NCI-H2029 (cell line): ENCODE measurements at regions not wholly inside any gene's neighbourhood (a gene's known extent, or its start where the extent isn't known, plus 50 kb on each side); places are given as distances from the start of the nearest gene placed in this dataset.

ENCODE experiments used
- DNase-seq: peaks from one replicate; lab custom pipeline; 2025; lab: John Stamatoyannopoulos, UW

DNA sequence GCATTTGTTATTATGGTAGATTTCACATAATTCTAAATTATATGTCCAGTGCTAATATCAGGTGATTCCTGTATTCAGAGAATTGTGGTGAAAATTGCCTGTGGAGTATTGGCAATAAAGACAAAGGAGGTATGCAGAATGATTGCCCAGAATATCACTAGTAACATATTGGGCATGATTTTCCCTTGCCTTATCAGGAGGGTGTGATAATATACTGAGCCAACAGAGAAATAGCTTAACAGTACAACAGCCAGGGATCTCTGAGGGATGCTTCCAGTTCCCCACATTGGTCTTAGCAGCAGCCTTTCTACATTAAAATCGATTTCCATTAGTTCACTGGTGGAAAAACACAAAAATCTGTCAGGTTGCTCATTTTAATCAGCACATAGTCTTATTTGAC, 122.9 kb upstream of the COL3A1 start:
- no peak for DNase-seq

DNA sequence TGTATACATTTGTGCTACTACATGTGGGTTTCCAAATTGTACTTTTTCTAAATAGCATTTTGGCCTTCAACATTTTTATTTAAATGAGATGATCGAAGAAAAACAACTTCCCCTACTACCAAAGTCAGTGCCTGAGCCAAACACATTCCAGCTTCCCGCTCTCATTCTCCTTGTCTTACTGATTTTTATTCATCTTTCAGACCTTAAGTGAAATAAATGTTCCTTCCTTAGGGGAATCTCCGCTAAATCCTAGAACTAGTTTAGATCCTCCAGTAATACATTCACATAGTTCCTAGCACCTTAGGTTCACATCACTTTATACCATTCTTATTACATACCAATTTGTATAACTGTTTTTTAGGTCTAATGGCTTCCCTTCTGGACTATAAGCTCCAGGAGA, 122.3 kb upstream of the COL3A1 start:
- DNase-seq = no peak

DNA sequence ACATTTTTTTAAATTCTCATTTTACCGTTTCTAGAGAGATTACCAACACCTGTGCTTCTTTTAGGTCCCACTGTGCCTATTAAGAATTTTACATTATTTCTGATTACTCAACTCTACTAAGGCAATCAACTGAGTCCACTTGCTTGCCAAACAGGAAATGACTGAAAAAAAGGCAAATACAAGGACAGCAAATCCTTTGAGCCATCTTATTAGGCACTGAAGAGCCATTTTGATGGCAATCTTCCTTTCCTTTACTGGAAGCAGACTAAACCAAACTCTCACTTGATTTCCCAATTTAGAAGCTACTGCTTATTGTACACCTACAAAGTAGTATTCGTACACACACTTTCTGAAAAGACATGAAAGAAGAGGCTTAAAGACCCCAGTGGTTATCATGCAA, 121.4 kb upstream of the COL3A1 start:
- peak; percentile 1 for DNase-seq

DNA sequence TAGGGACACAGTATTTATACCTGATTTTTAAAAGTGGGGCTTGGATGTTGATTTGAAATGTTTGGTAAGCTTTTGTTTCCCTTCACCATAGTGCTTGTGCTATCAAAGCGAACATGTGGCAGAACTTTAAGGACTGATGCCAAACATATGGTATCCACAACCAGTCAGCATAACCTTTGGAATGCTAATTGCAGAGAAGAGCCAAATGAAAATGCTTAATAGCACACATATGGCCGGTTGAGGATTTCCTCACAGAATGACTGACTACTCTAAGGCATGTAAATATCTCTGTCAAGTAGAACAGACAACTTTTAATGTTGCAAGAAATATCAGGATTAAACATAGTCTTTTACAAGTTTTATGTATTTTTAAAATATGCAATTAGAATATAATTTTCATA, 120.9 kb upstream of the COL3A1 start:
- DNase-seq = no peak

DNA sequence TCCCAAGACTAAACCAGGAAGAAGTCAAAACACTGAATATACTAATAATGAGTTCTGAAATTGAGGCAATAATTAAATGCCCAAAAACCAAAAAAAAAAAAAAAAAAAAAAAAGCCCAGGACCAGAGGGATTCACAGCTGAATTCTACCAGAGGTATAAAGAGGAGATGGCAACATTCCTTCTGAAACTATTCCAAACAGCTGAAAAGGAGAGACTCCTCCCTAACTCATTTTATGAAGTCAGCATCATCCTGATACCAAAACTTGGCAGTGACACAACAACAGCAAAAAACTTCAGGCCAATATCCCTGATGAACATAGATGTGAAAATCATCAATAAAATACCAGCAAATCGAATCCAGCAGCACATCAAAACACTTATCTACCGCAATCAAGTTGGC, 108.5 kb upstream of the COL3A1 start:
- DNase-seq = no peak

DNA sequence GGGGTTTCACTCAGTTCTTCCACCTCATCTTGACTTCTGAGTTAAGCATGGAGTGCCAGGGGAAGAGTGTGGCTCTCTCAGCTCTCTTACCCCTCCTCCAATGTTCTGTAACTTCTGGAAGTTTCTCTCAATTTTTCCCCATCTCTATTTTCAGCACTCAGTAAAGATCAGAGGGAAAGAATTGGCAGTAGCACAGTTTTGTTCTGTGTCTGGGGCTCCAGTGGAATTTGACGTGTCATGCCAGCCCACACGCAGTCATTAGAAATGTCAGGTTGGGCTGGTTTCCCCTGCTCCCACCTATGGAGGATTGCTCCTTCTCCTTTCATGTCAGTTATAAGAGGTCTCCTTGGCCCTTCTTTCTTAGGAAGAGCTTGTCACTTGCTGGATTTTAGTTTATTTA, 104.6 kb upstream of the COL3A1 start:
- no peak for DNase-seq

DNA sequence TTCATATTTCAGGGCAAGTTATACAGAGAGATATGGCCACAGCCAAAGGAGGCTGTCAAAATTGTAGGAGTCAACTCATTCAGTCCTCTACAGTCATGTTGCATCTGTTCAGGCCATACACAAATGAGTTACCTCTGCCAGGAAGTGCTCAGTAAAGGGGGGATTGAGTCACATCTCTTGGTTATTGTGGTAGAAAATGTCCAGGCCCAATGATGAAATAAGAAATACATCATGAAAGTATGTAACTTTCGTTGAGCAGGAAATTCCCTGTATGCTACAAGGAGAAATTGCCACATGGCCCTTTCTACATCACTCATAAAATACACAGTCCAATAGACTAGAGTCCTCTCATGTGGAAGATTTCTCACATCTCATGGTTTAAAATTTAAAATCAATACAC, 103.9 kb upstream of the COL3A1 start:
- no peak for DNase-seq

DNA sequence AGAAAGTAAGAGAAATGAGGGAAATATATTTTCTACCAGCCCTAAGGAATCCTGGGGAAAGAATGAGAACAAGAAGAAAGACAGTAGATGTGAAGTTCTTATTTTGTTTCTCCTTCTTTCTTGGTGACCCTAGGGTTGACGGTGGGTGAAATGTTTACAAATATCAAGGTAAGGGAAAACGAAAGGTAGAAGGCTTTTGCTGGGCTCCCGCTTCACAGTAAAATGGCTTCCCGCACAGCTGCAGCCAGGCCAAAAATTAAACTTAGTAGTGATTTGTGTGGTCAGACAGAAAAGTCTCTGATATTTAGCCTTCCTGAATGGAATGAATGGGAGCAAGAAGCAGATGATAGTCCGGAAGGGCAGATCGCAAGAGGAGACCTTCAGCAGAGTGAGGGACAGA, 99.1 kb upstream of the COL3A1 start:
- no peak for DNase-seq

DNA sequence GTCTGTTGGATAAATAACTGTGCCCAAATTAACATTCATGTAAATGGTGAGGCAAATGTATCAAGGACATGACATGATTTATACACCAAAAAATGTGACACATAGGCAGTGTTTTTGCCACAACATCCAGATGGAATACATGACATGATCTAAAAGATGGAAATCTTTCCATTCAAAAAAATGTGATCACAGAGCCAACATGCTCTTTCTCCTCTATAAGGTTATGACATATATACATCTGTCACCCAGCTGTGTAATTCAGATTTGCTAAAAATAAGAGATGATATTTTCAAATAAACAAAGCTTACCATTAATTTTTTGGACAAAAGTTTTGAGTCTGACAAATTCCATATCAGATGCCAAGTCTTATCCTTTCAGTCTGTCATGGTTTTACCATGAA, 95.5 kb upstream of the COL3A1 start:
- DNase-seq = no peak

DNA sequence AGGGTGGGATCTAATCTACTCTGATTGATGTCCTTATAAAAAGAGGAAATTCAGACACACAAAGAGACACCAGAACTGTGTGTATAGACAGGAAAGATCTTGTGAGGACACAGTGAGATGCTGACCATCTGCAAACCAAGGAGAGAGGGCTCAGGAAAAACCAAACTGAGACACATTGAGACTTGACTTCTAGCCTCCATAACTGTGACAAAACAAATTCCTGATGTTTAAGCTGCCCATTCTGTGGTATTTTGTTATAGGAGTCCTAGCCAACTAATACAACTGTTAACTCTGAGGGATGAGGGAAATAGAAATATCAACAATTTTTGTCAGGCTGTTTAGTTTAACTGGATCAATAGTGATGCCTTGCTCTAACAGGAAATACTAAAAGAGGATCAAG, 93.4 kb upstream of the COL3A1 start:
- DNase-seq = no peak

DNA sequence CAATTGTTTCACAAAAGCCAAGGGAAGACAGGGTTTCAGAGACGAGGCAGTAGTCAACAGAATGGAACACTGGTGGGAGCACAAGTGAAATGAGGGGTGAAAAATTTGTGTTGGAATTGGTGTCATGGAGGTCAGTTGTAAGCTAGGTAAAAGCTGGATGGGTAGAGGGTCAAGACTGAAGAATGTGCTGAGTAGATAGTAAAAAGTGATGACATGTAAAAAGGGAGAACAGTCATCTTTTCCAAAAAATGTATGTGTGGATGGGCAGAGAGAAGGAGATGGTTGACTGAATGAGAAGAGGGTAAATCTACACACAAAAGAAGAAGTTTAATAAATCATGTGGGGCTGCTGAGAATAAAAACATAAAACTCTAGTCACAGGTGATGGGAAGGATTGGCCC, 92.7 kb upstream of the COL3A1 start:
- no peak for DNase-seq

DNA sequence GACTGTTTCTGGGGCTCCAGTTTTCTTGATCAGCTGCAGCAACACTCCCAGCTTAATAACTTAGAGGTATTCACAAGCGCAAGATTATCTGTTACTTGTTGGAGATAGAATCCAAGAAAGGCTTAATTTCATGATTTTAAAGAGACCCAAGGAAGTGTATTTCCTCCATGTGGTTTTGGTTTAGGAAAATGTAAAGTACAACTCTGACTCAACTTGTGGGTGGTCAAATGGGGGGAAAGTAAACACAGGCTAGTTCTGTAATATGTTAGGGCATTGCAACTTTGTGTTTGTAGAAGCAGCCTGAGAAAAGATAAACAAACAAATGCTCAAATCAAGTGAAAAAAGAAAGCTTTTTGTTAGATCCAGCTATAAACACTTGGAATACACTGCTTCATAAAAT, 90.1 kb upstream of the COL3A1 start:
- no peak for DNase-seq

DNA sequence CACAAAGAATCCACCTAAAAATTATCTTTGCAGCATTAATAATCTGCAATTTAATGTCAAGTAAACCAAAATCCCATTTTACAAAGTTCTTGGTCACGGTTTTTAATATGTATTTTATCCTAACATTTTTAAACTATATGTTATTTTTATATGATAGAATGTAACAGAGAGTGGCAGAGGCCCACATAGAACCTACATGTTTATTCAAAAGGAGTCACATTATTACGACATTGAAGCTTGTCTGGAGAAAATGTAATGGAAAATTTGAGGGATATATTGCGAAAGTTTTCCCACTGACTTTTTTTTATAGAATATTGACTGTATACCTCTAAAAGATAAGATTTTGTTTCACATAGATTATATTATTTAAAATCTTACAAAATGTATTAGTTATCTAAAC, 89.7 kb upstream of the COL3A1 start:
- no peak for DNase-seq

DNA sequence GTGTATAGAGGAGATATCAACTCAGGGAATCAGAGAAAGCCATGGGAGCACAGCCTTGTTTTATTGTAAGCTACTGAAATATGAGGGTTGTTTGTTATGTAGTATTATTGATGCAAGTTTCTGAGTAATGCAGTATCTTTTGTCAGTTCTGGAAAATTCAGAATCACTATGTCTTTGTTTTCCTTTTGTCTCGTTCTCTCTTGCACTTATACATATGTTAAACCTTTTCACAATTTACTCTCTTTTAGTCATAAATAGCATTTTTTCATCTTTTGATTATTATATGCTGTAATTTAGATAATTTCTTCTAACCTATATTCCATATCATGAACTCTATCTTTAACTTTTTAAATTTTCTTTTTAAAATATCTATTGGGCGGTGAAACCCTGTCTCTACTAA, 85.0 kb upstream of the COL3A1 start:
- DNase-seq = no peak

DNA sequence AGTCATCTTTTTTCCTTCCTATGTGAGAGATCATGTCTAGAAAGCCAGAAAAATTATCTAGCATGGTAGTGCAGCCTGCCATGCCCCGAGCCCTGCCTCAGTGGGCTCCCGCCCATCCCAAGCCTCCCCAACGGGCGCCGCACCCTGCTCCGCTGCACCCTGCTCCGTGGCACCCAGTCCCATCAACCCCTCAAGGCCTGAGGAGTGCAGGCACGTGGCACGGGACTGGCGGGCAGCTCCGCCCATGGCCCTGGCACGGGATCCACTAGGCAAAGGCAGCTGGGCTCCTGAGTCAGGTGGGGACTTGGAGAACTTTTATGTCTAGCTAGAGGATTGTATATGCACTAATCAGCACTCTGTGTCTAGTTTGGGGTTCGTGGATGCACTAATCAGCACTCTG, 83.4 kb upstream of the COL3A1 start:
- DNase-seq = no peak

DNA sequence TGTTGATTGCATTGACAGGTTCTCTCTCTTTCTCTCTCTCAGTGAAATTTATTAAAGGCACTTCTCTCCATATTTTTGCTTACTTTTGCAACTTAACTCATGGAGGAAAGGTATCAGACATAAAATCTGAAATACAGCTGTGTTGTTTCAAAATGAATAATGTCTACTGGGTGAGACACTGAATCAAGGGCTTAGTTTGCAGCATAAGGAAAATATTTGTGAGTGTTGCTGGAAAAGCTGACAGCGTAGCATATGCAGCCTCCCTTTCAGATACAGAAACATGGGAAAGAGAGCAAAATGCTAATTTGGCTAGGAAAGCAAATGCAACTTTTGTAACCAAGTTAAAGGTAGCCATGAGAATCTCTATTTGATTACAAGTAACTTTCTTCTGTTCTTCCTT, 81.5 kb upstream of the COL3A1 start:
- no peak for DNase-seq

DNA sequence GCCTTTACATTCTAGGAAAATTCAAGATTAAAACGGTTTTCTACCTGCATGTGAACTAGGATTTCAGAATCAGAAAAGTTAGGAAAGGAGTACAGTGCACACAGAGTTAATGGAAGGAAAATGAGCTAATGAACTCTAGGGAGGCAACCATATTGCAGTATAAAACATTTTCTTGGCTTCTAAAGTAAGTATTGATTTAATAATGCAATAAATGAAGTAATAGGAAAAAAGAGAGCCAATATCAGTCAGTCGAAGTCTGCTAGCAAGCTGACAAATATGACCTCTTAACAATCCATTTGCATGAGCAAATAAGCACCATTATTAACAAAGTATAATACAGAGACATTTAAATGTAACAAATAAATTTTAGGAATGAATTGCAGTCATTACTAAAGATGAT, 80.2 kb upstream of the COL3A1 start:
- DNase-seq = no peak

DNA sequence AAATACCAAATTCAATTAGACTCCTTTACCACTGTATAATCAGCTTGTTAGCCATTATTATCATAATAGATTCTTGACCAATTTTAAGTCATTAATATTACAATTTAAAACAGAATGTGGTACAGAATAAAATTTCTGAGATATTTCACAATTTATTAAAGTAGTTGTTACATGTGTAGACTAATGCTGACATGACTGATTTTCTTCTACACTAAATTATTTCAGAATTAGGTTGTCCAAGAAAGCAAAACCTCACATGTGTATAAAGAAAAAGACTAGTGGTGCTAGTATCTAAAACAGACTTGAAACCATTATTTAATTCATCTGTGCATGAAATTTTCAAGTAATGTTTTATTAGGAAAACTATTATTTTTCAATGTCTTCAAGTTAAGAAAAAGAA, 79.2 kb upstream of the COL3A1 start:
- no peak for DNase-seq

DNA sequence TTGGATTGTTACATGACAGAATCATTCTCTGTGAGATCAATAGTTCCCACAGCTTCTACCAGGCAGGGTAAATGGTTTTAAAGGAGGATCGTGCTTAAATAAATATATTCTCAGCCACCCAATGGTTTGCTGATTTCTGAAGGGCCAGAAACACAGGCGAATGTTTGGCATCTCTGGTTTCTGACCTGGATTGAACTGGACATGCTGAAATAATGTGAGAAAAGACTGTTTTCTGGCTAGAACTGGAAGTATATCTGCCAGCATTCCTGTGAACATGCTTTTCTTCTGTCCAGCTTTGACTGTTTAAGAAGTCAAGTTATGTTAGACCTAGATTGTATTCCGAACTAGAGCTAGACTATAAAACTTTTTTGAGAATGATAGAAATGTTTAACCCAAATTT, 77.1 kb upstream of the COL3A1 start:
- DNase-seq = no peak

DNA sequence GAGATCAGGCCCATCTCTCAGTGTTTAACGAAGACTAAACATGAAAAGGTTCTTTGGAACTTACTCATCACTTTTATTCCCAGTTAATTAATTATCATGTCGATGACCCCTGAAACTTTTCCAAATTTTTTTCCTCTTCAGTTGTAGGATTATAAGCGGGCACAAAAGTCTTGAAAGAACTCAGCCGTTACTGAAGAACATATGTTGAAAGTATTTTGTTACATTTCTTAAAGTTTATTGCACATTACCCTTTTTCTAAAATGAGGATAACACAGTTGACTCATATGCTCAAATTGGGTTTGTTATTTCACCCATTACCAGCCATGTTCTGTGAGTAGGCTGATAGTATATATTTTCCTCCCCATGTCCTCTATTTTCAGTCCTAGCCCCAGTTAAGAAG, 75.9 kb upstream of the COL3A1 start:
- DNase-seq = no peak

DNA sequence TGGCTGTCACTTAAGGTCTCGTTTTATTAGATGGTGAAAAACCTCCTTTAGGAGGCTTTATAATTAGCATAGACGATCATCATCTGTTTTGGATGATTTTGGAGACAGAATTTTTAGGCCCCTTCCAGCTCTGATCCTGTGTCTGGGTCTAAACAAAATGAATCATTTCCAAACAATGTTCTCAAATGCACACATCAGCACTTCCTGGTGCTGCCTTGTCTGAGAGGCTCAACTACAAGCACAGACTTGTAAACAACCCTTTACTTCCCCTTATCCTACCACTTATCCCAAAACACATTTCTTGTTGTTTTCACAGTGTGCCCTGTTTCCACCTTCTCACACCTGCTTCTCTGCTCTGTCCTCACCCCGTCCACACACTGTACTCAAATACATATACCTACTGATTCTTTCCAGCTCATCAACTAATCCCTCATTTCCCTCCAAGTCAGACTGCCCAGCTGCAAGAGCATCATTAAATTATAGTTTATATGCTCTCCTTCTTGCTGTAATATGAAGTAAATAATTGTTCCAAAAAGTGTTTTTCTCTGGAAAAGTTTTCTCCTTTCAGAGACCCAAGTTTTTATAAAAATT, 71.2 kb upstream of the COL3A1 start:
- DNase-seq = no peak

DNA sequence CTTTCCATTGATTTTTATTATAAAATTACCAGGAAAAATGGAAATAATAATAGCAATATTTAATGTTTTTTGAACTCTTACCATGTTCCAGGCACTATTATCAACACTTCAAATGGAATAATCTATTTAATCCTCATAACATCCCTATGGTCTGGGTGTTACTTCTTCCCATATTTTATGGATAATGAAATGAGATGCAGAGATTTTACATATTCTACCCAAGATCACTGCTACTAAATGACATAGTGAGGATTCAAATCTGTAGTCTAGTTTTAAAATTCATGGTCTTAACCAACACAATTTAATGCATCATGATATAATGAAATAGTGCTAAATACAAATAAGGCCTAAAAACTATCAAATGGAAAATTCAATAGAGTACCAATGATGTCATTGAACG, 70.4 kb upstream of the COL3A1 start:
- no peak for DNase-seq

DNA sequence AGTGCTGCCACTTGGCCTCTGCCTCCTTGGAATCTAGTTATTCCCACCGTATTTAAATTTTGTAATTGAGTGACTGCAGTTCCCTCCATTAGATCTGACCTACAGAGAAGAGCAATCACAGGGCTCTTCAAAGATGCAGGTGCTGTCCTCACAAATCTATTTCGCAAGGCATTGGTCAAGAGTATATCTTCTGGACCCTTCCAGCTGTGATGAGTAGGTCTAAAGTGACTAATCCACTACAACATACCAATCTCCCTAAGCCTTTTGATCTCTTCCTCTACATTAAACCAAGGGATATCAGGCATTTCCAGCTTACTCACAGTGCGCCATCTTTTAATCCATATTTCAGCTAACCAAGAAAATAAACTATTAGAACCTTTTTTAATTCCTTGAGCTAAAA, 65.1 kb upstream of the COL3A1 start:
- no peak for DNase-seq

DNA sequence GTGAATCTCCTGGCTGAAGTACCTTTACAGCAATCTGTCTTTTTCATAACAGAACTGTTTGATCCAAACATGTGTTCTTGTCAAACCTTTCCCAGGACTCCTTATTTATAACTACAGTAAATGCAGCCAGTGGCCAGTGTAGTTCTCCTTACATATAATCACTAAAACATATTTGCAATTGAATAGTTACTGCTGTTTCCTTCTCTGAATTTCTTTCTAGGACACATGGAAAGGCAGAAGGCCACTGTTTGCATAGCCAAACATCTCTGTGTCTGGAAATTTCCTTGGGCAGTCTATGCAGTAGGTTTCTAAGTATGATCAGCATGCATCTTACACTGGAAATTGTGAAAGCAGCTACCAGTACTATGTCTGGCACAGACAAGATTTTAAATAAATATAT, 57.4 kb upstream of the COL3A1 start:
- no peak for DNase-seq

DNA sequence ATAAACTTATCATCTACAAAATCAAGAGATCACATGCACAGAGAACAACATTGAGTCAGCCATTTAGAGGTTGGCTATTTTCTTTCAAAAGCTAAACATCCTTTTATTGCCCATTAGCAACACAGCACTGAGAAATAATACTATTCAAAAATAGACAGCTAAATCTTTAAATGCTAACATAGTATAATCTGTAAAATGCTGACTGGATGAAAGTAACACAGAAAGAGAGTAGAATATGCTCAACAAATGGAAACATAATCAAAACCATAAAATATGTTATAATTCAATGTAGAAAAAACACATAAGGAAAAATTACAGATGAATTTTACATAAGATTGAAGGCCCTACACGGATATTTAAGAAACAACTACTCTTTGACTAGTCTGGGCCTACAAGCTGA, 56.5 kb upstream of the COL3A1 start:
- DNase-seq = no peak
